Esophagus muscularis mucosa (tissue), 4 donors: ENCODE measurements at regions not wholly inside any gene's neighbourhood (a gene's known extent, or its start where the extent isn't known, plus 50 kb on each side); places are given as distances from the start of the nearest gene placed in this dataset.

Experiments
- DNase-seq: peaks from one replicate; pipeline ENCODE4 v3.0.0-alpha.2; 2017; ENCODE audit errors: extremely low spot score
- H3K27ac ChIP-seq, 4 donors: fragments of 200-600 bp; sonication (generic); replicated peaks in 1 of 4; 1 replicate in 3 of 4; 2 replicates in 1 of 4; pipeline ENCODE4 v1.5.1; 2016 to 2019; ENCODE audit warnings: mild to moderate bottlenecking in 1 of 4
- H3K27me3 ChIP-seq, 4 donors: fragments of 200-600 bp; sonication (generic); one replicate each; pipeline versions ENCODE4 v1.5.1 to v1.6.0; 2016 to 2019
- H3K36me3 ChIP-seq, 4 donors: fragments of 200-600 bp; sonication (generic); one replicate each; pipeline ENCODE4 v1.5.1; 2016 to 2019
- H3K4me1 ChIP-seq, 4 donors: fragments of 200-600 bp; sonication (generic); one replicate each; pipeline ENCODE4 v1.5.1; 2016 to 2019
- H3K4me3 ChIP-seq, 4 donors: fragments of 200-600 bp; sonication (generic); 1 replicate in 2 of 4; 2 replicates in 2 of 4; pipeline ENCODE4 v1.5.1; 2016 to 2019; ENCODE audit warnings: mild to moderate bottlenecking in 4 of 4, moderate library complexity in 1 of 4
- H3K9me3 ChIP-seq, 4 donors: fragments of 200-600 bp; sonication (generic); 1 replicate in 3 of 4; 2 replicates in 1 of 4; pipeline ENCODE4 v1.5.1; 2016 to 2019
- CTCF ChIP-seq, 3 experiments: fragments of 200-600 bp in 2 of 3; fragments of 450-650 bp in 1 of 3; sonication (generic) in 2 of 3; IDR thresholded peaks; one replicate each; pipeline ENCODE4 v1.5.1; 2017 to 2019; ENCODE audit warnings: antibody characterized with exemption in 3 of 3, mild to moderate bottlenecking in 2 of 3, moderate library complexity in 1 of 3
- EP300 ChIP-seq: sonication (generic); formaldehyde crosslinking; IDR thresholded peaks from one replicate; pipeline ENCODE4 v1.6.1; 2017; ENCODE audit warnings: antibody characterized with exemption
- POLR2A ChIP-seq: fragments of 450-650 bp; IDR thresholded peaks from one replicate; pipeline ENCODE4 v1.6.1; 2017; ENCODE audit warnings: antibody characterized with exemption, moderate library complexity, mild to moderate bottlenecking, low read depth
- POLR2AphosphoS5 ChIP-seq, 2 donors: sonication (generic); formaldehyde crosslinking; IDR thresholded peaks; one replicate each; pipeline ENCODE4 v1.6.1; 2017; ENCODE audit warnings: antibody characterized with exemption in 2 of 2
- WGBS: methylation state at CpG from one replicate; pipeline ENCODE4 v1.1.5; 2018; 5-methylcytosine and 5-hydroxymethylcytosine counted together
- intact Hi-C: fragments of 100-400 bp; cut with DNase I; formaldehyde crosslinking; loops from one replicate; pipeline ENCODE4 v1.15.1; 2023

GRCh38 chr21:32844076-32844475 is 72.5 kb upstream of the PAXBP1 start:
- H3K9me3 ChIP-seq: no peaks in the 10 kb centered on the region
- peaks cover 0 to 4% (median 0%) of the 10 kb centered on the region in 4 donors for H3K4me1 ChIP-seq
- H3K4me3 ChIP-seq: no peak overlapping the region
- WGBS: 62% methylated on average over 1 of the region's 1 CpG
- TF ChIP-seq POLR2A (no peak), POLR2AphosphoS5 (IDR thresholded peaks at IDR 0.05) (no peak), EP300 (no peak), CTCF (IDR thresholded peaks at IDR 0.05) (no peak)
- H3K36me3 ChIP-seq: no peaks in the 10 kb centered on the region
- H3K27me3 ChIP-seq: peaks cover 0 to 11% (median 0%) of the 10 kb centered on the region in 4 donors
- no peak for DNase-seq
- no peak overlapping the region for H3K27ac ChIP-seq
- intact Hi-C loops: no loop called here

- Histone ChIP-seq H3K27ac (no peak overlapping the region), H3K27me3 (peaks cover 0 to 10% (median 0%) of the 10 kb centered on the region in 4 donors), H3K36me3 (no peaks in the 10 kb centered on the region), H3K4me3 (no peak overlapping the region), H3K4me1 (peaks cover 0 to 4% (median 0%) of the 10 kb centered on the region in 4 donors), H3K9me3 (no peaks in the 10 kb centered on the region)
- TF ChIP-seq CTCF (IDR thresholded peaks at IDR 0.05): no peak
- intact Hi-C loops: no loop called here
- WGBS: 73% methylated on average over 14 of the region's 14 CpGs
- peak; percentile 72 for DNase-seq
Measured at GRCh38 chr21:32844653-32845436, 73.3 kb upstream of the PAXBP1 start.

GRCh38 chr21:32858628-32859027 is 87.1 kb upstream of the PAXBP1 start:
- Histone ChIP-seq H3K4me1 (no peaks in the 10 kb centered on the region), H3K27me3 (peaks cover 0 to 24% (median 0%) of the 10 kb centered on the region in 4 donors), H3K27ac (no peak overlapping the region), H3K4me3 (no peak overlapping the region), H3K36me3 (no peaks in the 10 kb centered on the region), H3K9me3 (no peaks in the 10 kb centered on the region)
- no peak for DNase-seq
- intact Hi-C loops: no loop called here
- TF ChIP-seq POLR2A: no peak
- WGBS: 100% methylated on average over 1 of the region's 4 CpGs

- Histone ChIP-seq H3K36me3 (no peaks in the 10 kb centered on the region), H3K27ac (no peak overlapping the region), H3K27me3 (peaks cover 0 to 20% (median 0%) of the 10 kb centered on the region in 4 donors), H3K9me3 (no peaks in the 10 kb centered on the region), H3K4me3 (no peak overlapping the region), H3K4me1 (no peaks in the 10 kb centered on the region)
- intact Hi-C loops: no loop called here
- TF ChIP-seq POLR2AphosphoS5 (IDR thresholded peaks at IDR 0.05) (no peak), CTCF (IDR thresholded peaks at IDR 0.05) (no peak), EP300 (no peak), POLR2A (no peak)
- DNase-seq: no peak
Measured at GRCh38 chr21:32860399-32860798, 88.8 kb upstream of the PAXBP1 start.

GRCh38 chr21:32861866-32862265 is 90.3 kb upstream of the PAXBP1 start:
- no peaks in the 10 kb centered on the region for H3K36me3 ChIP-seq
- WGBS: 66% methylated on average over 4 of the region's 4 CpGs
- TF ChIP-seq POLR2AphosphoS5 (IDR thresholded peaks at IDR 0.05) (no peak), EP300 (no peak), POLR2A (no peak), CTCF (IDR thresholded peaks at IDR 0.05) (no peak)
- H3K27ac ChIP-seq: no peak overlapping the region
- peaks cover 0 to 20% (median 0%) of the 10 kb centered on the region in 4 donors for H3K27me3 ChIP-seq
- H3K9me3 ChIP-seq: no peaks in the 10 kb centered on the region
- intact Hi-C loops: no loop called here
- H3K4me3 ChIP-seq: no peak overlapping the region
- no peak for DNase-seq
- no peaks in the 10 kb centered on the region for H3K4me1 ChIP-seq
